Endothelial cell of umbilical vein (primary cell): ENCODE measurements at regions not wholly inside any gene's neighbourhood (a gene's known extent, or its start where the extent isn't known, plus 50 kb on each side); places are given as distances from the start of the nearest gene placed in this dataset.

Experiments used
- CTCF ChIP-seq, 2 donors: IDR thresholded peaks; 1 replicate in 1 of 2; 2 replicates in 1 of 2; pipeline ENCODE4 v1.5.1; 2011; ENCODE audit warnings: low read length in 2 of 2, mild to moderate bottlenecking in 2 of 2, moderate library complexity in 2 of 2, control low read depth in 1 of 2, inconsistent platforms in 1 of 2, low read depth in 1 of 2; ENCODE audit not compliant: insufficient read depth in 1 of 2; ENCODE audit errors: extremely low read depth in 1 of 2
- EZH2 ChIP-seq: IDR thresholded peaks from 2 replicates; pipeline ENCODE4 v1.6.1; 2012; ENCODE audit warnings: borderline replicate concordance, low read depth, mild to moderate bottlenecking, moderate library complexity, low read length, inconsistent platforms; ENCODE audit not compliant: severe bottlenecking
- FOS ChIP-seq: IDR thresholded peaks from 2 replicates; pipeline ENCODE4 v1.6.1; 2011; ENCODE audit warnings: mild to moderate bottlenecking, low read length, moderate library complexity, borderline replicate concordance; ENCODE audit not compliant: insufficient read depth
- GATA2 ChIP-seq: IDR thresholded peaks from 2 replicates; pipeline ENCODE4 v1.7.0; 2011; ENCODE audit warnings: low read depth, mild to moderate bottlenecking, moderate library complexity, mixed read lengths, low read length; ENCODE audit not compliant: insufficient read length, insufficient read depth
- JUN ChIP-seq: IDR thresholded peaks from 2 replicates; pipeline ENCODE4 v1.6.1; 2011; ENCODE audit warnings: borderline replicate concordance, low read depth; ENCODE audit not compliant: insufficient read length, insufficient read depth
- MAX ChIP-seq: IDR thresholded peaks from 2 replicates; pipeline ENCODE4 v1.6.1; 2011; ENCODE audit not compliant: insufficient read depth, insufficient read length
- MYC ChIP-seq: IDR thresholded peaks from one replicate; pipeline ENCODE4 v1.6.1; 2011; ENCODE audit warnings: mild to moderate bottlenecking, low read depth, low read length
- POLR2A ChIP-seq: IDR thresholded peaks from 2 replicates; pipeline ENCODE4 v1.6.1; 2012; ENCODE audit warnings: low read depth, mild to moderate bottlenecking, control low read depth, low read length
- POLR2AphosphoS5 ChIP-seq: IDR thresholded peaks from 2 replicates; pipeline ENCODE4 v1.6.1; 2012; ENCODE audit warnings: low read depth, mild to moderate bottlenecking, control low read depth, low read length, moderate library complexity; ENCODE audit not compliant: insufficient read depth

- TF ChIP-seq POLR2A (no peak), CTCF (IDR thresholded peaks at IDR 0.05; ENCODE audit: extremely low read depth in 1 of 2, insufficient read depth in 1 of 2, low read depth in 1 of 2, low read length in 2 of 2) (no peak), JUN (no peak), MAX (no peak), POLR2AphosphoS5 (no peak), EZH2 (no peak), MYC (no peak), FOS (no peak), GATA2 (no peak)
Observed at GRCh38 chr6:1103021-1103420, 208.9 kb upstream of the FOXQ1 start.
